HG03442 (cell line): ENCODE measurements at regions not wholly inside any gene's neighbourhood (a gene's known extent, or its start where the extent isn't known, plus 50 kb on each side); places are given as distances from the start of the nearest gene placed in this dataset.
"Not testable (repeated sequence)": the region's sequence is repeated elsewhere in the genome, so short reads cannot be mapped to it uniquely, and the experiment has no call there.

Experiments used
- ATAC-seq: cut with Tn5 transposase; IDR thresholded peaks from one replicate; pipeline ENCODE4 v1.9.1; 2021; ENCODE audit warnings: mild to moderate bottlenecking, moderate library complexity; ENCODE audit not compliant: unreplicated experiment

GRCh38 chr2:49686897-49687442 lies 532.7 kb upstream of the FSHR start:
- no peak for ATAC-seq

- no peak for ATAC-seq
Observed at GRCh38 chr2:49686291-49686690, 532.0 kb upstream of the FSHR start.

- no peak for ATAC-seq
Observed at GRCh38 chr2:49677227-49677626, 522.9 kb upstream of the FSHR start.

DNA sequence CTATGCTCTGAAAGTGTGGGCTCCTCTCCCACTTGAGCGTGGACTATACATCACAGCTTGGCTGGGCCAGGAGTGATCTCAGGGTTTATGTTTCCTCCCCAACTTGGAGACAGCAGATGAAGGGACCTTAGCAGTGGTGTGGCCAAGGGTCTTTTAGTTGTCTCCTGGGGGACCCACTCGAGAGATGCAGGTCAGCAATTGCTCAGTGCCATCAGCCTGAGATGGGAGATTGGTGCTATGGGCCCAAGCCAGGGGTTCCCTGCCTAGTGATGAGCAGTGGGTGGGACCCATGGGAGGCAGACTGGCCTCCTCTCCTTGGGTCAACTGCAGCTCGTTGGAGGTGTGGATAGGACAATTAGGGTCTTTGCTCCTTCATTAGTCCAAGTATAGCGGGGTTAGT lies 510.5 kb upstream of the FSHR start:
- ATAC-seq: no peak

- ATAC-seq: no peak
Observed at GRCh38 chr2:49661809-49662208, 507.5 kb upstream of the FSHR start.

GRCh38 chr2:49656853-49657252 lies 502.5 kb upstream of the FSHR start:
- ATAC-seq: no peak

- no peak for ATAC-seq
Observed at GRCh38 chr2:49643149-49643548, 488.8 kb upstream of the FSHR start.

- ATAC-seq: no peak
Observed at GRCh38 chr2:49640630-49641029, 486.3 kb upstream of the FSHR start.

GRCh38 chr2:49621016-49621415 lies 466.7 kb upstream of the FSHR start:
- ATAC-seq: no peak

- no peak for ATAC-seq
Observed at GRCh38 chr2:49619804-49620203, 465.5 kb upstream of the FSHR start.

DNA sequence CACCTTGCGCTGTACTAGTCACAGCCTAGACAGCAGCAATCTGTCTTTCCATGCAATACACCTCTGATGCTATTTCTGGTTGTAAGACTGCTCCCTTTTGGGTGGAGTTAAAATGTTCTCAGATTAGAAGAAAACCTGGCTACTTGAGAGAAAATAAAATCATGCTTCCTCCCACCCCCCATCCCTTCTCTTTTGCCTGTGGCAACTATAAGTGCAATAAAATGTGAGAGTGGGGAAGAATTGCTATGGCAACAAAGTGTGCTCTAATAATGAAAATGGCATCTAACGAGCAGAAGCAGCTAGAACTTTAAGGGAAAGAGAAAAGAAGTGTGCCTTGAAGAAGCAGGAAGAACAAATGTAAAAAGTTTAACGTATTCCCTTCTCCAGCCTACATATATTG lies 464.2 kb upstream of the FSHR start:
- no peak for ATAC-seq

DNA sequence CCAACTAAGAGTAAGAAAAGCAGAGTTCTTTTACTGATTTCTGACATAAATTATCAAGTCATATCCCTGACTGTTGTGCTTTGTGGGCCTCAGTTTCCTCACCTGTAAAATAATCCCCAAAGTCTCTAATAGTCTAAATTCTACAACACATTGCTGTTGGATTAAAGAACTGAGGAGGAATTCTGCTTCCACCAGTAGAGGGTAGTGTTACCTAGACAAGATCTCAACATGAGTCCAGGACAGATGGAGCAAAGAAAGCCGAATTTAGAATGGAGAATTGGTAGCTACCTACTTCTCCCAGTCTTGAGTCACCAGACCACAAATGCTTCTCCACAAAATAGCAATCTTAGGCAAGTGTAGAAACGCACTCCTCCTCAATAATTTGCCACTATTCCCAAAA lies 462.5 kb upstream of the FSHR start:
- ATAC-seq: no peak

DNA sequence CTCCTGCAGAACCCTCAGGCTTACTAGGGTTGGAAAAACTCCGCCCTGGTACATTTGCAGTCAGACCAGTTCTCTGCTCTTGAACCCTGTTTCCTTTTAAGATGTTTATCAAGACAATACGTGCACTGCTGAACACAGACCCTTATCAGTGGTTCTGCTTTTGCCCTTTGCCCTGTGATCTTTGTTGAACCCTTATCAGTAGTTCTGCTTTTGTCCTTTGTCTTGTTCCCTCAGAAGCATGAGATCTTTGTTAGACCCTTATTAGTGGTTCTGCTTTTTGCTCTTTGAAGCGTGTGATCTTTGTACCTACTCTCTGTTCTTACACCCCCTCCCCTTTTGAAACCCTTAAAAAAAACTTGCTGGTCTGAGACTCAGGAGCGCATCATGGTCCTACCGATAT lies 457.5 kb upstream of the FSHR start:
- not testable (repeated sequence) for ATAC-seq

DNA sequence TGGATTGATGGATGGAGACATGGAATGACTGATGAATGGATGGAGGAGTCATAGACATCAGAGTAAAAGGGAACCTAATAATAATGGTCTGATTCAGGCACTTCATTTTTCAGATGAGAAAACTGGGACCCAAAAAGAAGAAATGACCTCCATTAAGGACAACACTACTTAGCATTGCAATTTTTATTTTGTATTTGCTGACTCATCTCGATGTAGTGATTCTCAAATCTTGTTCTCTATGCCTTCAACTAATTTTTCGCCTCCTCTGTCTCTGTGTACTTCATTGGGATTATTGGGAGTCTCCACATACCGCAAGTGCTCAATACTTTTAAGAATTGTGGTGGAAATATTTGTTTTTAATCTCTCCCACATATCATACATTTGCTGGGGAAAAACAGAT lies 446.2 kb upstream of the FSHR start:
- no peak for ATAC-seq

DNA sequence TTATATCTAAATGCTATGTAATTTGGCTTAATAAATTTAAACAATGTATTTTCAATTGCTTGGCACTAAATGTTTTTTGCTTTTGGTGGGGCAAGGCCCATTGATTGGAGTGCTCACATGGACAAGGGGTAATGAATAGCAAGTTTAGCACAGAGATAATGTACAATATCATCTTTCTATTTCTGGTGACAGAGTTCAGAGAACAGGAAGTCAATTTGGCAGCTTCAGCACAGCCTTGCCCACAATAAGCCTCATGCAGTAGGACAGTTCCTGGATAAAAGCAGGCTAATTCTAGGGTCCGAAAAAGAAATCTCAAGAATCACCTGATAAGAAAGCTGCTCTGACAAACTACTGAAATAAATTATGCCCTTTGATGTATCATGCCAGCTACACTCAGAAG lies 443.9 kb upstream of the FSHR start:
- no peak for ATAC-seq

GRCh38 chr2:49585921-49586320 lies 431.6 kb upstream of the FSHR start:
- no peak for ATAC-seq

- ATAC-seq: no peak
Observed at GRCh38 chr2:49582946-49583345, 428.6 kb upstream of the FSHR start.

DNA sequence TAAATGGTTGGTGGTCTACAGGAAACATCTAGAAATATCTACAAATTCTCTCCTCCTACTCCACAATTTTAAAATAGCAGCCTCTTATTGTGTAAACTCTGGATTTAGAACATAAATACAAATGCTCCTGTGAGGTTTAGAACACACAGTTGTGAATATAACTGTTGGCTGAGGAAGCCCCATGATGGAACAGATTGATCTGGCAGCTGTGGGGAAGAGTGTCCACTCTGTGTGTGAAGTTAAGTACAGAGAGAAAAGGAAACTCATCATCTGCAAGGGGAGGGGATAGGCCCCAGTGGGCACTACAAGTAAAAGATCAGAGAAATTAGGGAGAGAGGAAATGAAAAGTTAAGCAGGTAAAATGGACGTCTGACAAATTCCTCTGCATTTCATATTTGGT lies 422.7 kb upstream of the FSHR start:
- no peak for ATAC-seq

DNA sequence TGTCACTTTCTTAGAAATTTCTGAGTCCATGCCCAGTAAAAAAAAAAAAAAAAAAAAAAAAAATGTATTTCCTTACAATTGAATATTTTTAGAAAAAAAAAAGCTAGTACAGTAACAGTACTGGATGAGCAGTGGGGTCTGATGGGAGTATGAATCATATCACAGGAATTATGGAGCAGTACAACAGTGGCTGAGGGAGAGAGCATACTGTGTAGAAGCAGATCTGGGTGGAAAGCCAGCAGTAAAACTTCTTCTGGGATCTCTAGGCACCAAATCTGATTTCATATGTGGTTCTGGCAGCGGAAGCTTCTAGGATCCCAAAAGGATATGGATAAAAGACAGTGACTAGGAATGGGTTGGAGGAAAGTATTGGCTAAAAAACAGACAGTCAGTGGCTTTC lies 414.9 kb upstream of the FSHR start:
- no peak for ATAC-seq

- no peak for ATAC-seq
Observed at GRCh38 chr2:49567811-49568600, 413.7 kb upstream of the FSHR start.

DNA sequence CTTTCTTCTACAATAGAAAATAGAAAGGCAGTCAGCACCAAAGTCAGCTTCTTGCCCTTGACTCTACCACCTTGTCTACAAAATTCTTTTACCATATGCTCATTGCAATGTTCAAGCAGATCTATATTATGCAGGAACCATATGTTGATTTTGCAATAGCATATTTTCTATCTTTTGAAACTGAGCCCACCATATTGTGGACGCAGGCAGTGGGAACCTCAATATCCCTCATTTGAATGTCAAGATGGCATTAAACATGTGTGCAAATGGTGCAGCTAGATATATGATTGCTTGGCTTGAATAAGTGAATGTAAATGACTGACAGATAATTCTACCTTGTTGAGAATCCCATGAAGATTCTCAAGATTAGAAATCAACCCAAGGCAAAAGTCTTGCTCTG lies 412.7 kb upstream of the FSHR start:
- no peak for ATAC-seq

GRCh38 chr2:49553658-49554057 lies 399.3 kb upstream of the FSHR start:
- no peak for ATAC-seq

GRCh38 chr2:49532702-49533101 lies 378.4 kb upstream of the FSHR start:
- no peak for ATAC-seq
